MM.1S (cell line): ENCODE measurements at regions not wholly inside any gene's neighbourhood (a gene's known extent, or its start where the extent isn't known, plus 50 kb on each side); places are given as distances from the start of the nearest gene placed in this dataset.

ENCODE experiments used
- DNase-seq: peaks from one replicate; pipeline ENCODE4 v3.0.0-alpha.2; 2015
- H2AFZ ChIP-seq: fragments of 300-600 bp; sonication (generic); 2 replicates; pipeline ENCODE4 v1.6.0; 2016; ENCODE audit warnings: antibody characterized with exemption, low read length
- H3F3A ChIP-seq: fragments of 300-600 bp; sonication (generic); 2 replicates; pipeline ENCODE4 v1.6.1; 2016; ENCODE audit warnings: mild to moderate bottlenecking, antibody characterized with exemption, low read length, moderate library complexity, mixed read lengths; ENCODE audit not compliant: insufficient read depth
- H3K27ac ChIP-seq: fragments of 300-600 bp; sonication (generic); 2 replicates; pipeline ENCODE4 v1.5.1; 2016; ENCODE audit warnings: mild to moderate bottlenecking, low read length
- H3K27me3 ChIP-seq: fragments of 300-600 bp; sonication (generic); replicated peaks from 2 replicates; pipeline ENCODE4 v1.6.0; 2016; ENCODE audit warnings: low read length; ENCODE audit not compliant: insufficient read depth
- H3K36me3 ChIP-seq: fragments of 300-600 bp; sonication (generic); replicated peaks from 2 replicates; pipeline ENCODE4 v1.6.1; 2016; ENCODE audit warnings: mild to moderate bottlenecking, low read length, mixed read lengths; ENCODE audit not compliant: insufficient read depth
- H3K4me1 ChIP-seq: fragments of 300-600 bp; sonication (generic); 2 replicates; pipeline ENCODE4 v1.6.1; 2016; ENCODE audit warnings: low read length, mixed read lengths
- H3K4me2 ChIP-seq: fragments of 300-600 bp; sonication (generic); 2 replicates; pipeline ENCODE4 v1.6.0; 2016; ENCODE audit warnings: low read depth, low read length
- H3K4me3 ChIP-seq: fragments of 300-600 bp; sonication (generic); 2 replicates; pipeline ENCODE4 v1.5.1; 2016; ENCODE audit warnings: low read length, mixed read lengths
- H3K79me2 ChIP-seq: fragments of 300-600 bp; sonication (generic); 2 replicates; pipeline ENCODE4 v1.6.1; 2016; ENCODE audit warnings: mixed run types, low read length, mixed read lengths
- H3K9ac ChIP-seq: fragments of 300-600 bp; sonication (generic); 2 replicates; pipeline ENCODE4 v1.6.1; 2016; ENCODE audit warnings: low read length, mixed read lengths
- H3K9me2 ChIP-seq: fragments of 300-600 bp; sonication (generic); replicated peaks from 2 replicates; pipeline ENCODE4 v1.6.1; 2016; ENCODE audit warnings: mild to moderate bottlenecking, low read length, mixed read lengths; ENCODE audit not compliant: insufficient read depth
- H3K9me3 ChIP-seq: fragments of 300-600 bp; sonication (generic); replicated peaks from 2 replicates; pipeline ENCODE4 v1.6.1; 2016; ENCODE audit warnings: mild to moderate bottlenecking, low read length, mixed read lengths; ENCODE audit not compliant: insufficient read depth
- H4K20me1 ChIP-seq: fragments of 300-600 bp; sonication (generic); 2 replicates; pipeline ENCODE4 v1.6.1; 2016; ENCODE audit warnings: mild to moderate bottlenecking, low read length, moderate library complexity, mixed read lengths; ENCODE audit not compliant: insufficient read depth
- EZH2 ChIP-seq: fragments of 300-600 bp; sonication (generic); optimal IDR thresholded peaks from 2 replicates; pipeline ENCODE3; 2017; ENCODE audit warnings: low read depth, mild to moderate bottlenecking, antibody characterized with exemption, low read length, mixed read lengths
- EZH2phosphoT487 ChIP-seq: fragments of 300-600 bp; sonication (generic); IDR thresholded peaks from 2 replicates; pipeline ENCODE4 v1.6.1; 2018; ENCODE audit warnings: antibody characterized with exemption, low read length
- TF ChIP-seq, protein P1 (sequence below): fragments of 300-600 bp; sonication (generic); IDR thresholded peaks from 2 replicates; pipeline ENCODE4 v1.5.1; 2016; ENCODE audit warnings: antibody characterized with exemption, low read length, mixed read lengths

DNA sequence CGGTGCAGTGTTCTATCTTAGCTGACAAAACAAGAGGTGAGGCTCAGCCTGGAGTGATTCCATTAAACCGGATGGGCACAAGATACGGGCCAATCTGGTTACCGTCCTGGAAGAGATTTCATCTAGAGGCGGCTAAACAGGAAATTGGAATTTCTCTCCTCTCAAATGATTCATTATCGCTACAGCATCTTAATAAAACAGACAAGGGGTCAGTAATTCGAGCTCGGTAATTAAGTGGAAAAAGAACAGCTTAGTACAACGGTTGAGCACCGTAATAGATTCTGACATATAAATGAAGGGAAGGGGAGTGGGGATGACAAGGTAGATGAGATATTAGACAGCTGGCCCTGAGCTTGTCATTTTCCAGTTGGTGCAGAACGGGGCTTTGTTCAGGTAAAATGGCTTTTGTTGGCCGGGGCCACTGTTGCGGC lies 137.2 kb downstream of the EDN3 start:
- no peaks in the 10 kb centered on the region for H3K9me2 ChIP-seq
- no peaks in the 10 kb centered on the region for H4K20me1 ChIP-seq
- no peaks in the 10 kb centered on the region for H3K36me3 ChIP-seq
- no peak overlapping the region for H3K27ac ChIP-seq
- H3K9ac ChIP-seq, result no peak overlapping the region
- DNase-seq, result no peak
- no peaks in the 10 kb centered on the region for H3K4me1 ChIP-seq
- H3K4me2 ChIP-seq, result no peak overlapping the region
- peaks cover 94% of the 10 kb centered on the region for H3K27me3 ChIP-seq
- TF ChIP-seq, protein P1, sequence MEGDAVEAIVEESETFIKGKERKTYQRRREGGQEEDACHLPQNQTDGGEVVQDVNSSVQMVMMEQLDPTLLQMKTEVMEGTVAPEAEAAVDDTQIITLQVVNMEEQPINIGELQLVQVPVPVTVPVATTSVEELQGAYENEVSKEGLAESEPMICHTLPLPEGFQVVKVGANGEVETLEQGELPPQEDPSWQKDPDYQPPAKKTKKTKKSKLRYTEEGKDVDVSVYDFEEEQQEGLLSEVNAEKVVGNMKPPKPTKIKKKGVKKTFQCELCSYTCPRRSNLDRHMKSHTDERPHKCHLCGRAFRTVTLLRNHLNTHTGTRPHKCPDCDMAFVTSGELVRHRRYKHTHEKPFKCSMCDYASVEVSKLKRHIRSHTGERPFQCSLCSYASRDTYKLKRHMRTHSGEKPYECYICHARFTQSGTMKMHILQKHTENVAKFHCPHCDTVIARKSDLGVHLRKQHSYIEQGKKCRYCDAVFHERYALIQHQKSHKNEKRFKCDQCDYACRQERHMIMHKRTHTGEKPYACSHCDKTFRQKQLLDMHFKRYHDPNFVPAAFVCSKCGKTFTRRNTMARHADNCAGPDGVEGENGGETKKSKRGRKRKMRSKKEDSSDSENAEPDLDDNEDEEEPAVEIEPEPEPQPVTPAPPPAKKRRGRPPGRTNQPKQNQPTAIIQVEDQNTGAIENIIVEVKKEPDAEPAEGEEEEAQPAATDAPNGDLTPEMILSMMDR, result no peak
- H3K9me3 ChIP-seq, result no peaks in the 10 kb centered on the region
- H3K4me3 ChIP-seq, result no peak overlapping the region
- no peaks in the 10 kb centered on the region for H3F3A ChIP-seq
- H2AFZ ChIP-seq, result no peak overlapping the region
- H3K79me2 ChIP-seq, result no peaks in the 10 kb centered on the region

DNA sequence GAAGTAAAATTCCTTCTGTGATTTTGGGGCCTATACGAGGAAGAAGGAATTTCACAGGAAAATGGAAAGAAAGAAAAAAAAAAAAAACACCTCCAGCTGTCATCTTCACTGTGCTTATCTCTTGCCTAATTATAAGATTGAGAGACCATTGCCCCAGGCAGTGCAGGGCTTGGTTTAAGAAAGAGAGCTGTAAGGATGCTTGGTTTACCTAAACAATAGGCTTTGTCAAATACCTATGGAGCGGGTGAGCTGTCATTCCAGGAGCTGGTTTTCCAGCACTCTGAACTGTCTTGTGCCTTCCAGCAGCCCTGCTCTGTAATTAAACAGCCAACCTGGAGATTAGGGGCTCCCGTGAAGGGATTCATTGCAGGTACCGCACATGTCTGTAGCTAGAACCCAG lies 137.8 kb downstream of the EDN3 start:
- no peaks in the 10 kb centered on the region for H3K36me3 ChIP-seq
- TF ChIP-seq, protein P1, result no peak
- TF ChIP-seq EZH2 (no peak), EZH2phosphoT487 (no peak)
- no peak overlapping the region for H3K4me2 ChIP-seq
- no peak overlapping the region for H3K27ac ChIP-seq
- DNase-seq, result no peak
- H3K4me1 ChIP-seq, result no peaks in the 10 kb centered on the region
- peaks cover 95% of the 10 kb centered on the region for H3K27me3 ChIP-seq
- H3K79me2 ChIP-seq, result no peaks in the 10 kb centered on the region
- no peak overlapping the region for H3K9ac ChIP-seq
- no peaks in the 10 kb centered on the region for H3K9me3 ChIP-seq
- no peaks in the 10 kb centered on the region for H3K9me2 ChIP-seq
- H3F3A ChIP-seq, result no peaks in the 10 kb centered on the region
- no peak overlapping the region for H3K4me3 ChIP-seq
- H4K20me1 ChIP-seq, result no peaks in the 10 kb centered on the region
- no peak overlapping the region for H2AFZ ChIP-seq

DNA sequence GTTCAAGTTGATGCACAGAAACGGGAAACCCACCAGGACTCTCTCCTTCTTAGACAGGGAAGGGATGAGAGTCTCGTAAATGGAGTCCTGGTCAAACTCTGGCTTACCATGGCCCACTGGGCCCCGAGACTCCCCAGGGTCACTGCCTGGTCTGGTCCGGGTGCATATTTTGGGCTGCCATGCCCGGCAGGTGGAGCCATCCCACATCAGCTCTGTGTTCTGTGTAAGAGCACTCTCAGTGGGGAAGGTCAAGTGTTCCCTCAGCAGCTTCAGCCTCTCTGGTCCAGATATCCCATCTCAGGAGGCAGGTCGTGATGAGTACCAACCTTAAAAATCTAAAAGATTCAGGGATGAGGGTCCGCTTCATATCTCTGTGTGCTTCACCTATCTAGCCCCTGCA lies 138.8 kb downstream of the EDN3 start:
- TF ChIP-seq, protein P1, result peak; percentile 26
- TF ChIP-seq EZH2phosphoT487, result no peak
- peaks cover 93% of the 10 kb centered on the region for H3K27me3 ChIP-seq
- H3K4me1 ChIP-seq, result no peaks in the 10 kb centered on the region
- H4K20me1 ChIP-seq, result no peaks in the 10 kb centered on the region
- no peak overlapping the region for H2AFZ ChIP-seq
- no peaks in the 10 kb centered on the region for H3F3A ChIP-seq
- no peak overlapping the region for H3K4me2 ChIP-seq
- no peak overlapping the region for H3K4me3 ChIP-seq
- no peaks in the 10 kb centered on the region for H3K79me2 ChIP-seq
- no peak overlapping the region for H3K27ac ChIP-seq
- H3K9me2 ChIP-seq, result no peaks in the 10 kb centered on the region
- H3K9ac ChIP-seq, result no peak overlapping the region
- H3K9me3 ChIP-seq, result no peaks in the 10 kb centered on the region
- H3K36me3 ChIP-seq, result no peaks in the 10 kb centered on the region
- DNase-seq, result no peak

DNA sequence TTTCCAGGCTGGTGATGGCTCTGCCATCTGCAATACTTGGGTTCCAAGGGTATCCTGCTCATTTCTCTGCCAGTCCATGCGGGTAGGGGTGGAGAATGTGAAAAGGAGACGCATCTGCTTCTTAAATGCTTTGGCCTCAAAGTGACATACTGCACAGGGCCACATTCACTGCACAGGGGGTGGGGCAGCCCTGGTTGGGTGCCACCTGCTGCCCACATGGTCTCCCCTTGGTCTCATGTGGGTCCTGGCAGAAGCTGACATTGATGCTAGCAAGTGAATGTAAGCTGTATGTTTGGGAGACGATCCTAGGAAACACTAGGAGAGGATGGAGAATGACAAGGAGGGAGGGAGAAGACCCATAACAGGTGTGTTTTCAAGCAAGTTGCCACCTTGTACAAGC lies 140.9 kb downstream of the EDN3 start:
- H3K9me2 ChIP-seq, result no peaks in the 10 kb centered on the region
- H3K27me3 ChIP-seq, result peaks cover 93% of the 10 kb centered on the region
- H4K20me1 ChIP-seq, result no peaks in the 10 kb centered on the region
- no peak overlapping the region for H3K4me2 ChIP-seq
- H3K9ac ChIP-seq, result no peak overlapping the region
- TF ChIP-seq EZH2 (no peak), EZH2phosphoT487 (no peak)
- TF ChIP-seq, protein P1, result no peak
- H3K4me1 ChIP-seq, result no peaks in the 10 kb centered on the region
- no peaks in the 10 kb centered on the region for H3F3A ChIP-seq
- no peak for DNase-seq
- H2AFZ ChIP-seq, result no peak overlapping the region
- H3K79me2 ChIP-seq, result no peaks in the 10 kb centered on the region
- H3K4me3 ChIP-seq, result no peak overlapping the region
- H3K36me3 ChIP-seq, result no peaks in the 10 kb centered on the region
- no peak overlapping the region for H3K27ac ChIP-seq
- no peaks in the 10 kb centered on the region for H3K9me3 ChIP-seq
